Fibroblast of pulmonary artery (primary cell): ENCODE measurements at regions not wholly inside any gene's neighbourhood (a gene's known extent, or its start where the extent isn't known, plus 50 kb on each side); places are given as distances from the start of the nearest gene placed in this dataset.
A peak's percentile ranks its signal among the peaks of the same experiment; 100 is the strongest.

Experiments used
- DNase-seq: peaks from one replicate; pipeline ENCODE4 v3.0.0-alpha.2; 2010; ENCODE audit warnings: low read depth
- H3K4me3 ChIP-seq: replicated peaks from 2 replicates; pipeline ENCODE4 v1.5.1; 2011; ENCODE audit warnings: low read depth, mild to moderate bottlenecking, control low read depth, low read length, moderate library complexity
- TF ChIP-seq, protein P1 (sequence below): IDR thresholded peaks from 2 replicates; pipeline ENCODE4 v1.5.1; 2011; ENCODE audit warnings: mild to moderate bottlenecking, control low read depth, low read length, inconsistent platforms; ENCODE audit errors: missing control alignments

DNA sequence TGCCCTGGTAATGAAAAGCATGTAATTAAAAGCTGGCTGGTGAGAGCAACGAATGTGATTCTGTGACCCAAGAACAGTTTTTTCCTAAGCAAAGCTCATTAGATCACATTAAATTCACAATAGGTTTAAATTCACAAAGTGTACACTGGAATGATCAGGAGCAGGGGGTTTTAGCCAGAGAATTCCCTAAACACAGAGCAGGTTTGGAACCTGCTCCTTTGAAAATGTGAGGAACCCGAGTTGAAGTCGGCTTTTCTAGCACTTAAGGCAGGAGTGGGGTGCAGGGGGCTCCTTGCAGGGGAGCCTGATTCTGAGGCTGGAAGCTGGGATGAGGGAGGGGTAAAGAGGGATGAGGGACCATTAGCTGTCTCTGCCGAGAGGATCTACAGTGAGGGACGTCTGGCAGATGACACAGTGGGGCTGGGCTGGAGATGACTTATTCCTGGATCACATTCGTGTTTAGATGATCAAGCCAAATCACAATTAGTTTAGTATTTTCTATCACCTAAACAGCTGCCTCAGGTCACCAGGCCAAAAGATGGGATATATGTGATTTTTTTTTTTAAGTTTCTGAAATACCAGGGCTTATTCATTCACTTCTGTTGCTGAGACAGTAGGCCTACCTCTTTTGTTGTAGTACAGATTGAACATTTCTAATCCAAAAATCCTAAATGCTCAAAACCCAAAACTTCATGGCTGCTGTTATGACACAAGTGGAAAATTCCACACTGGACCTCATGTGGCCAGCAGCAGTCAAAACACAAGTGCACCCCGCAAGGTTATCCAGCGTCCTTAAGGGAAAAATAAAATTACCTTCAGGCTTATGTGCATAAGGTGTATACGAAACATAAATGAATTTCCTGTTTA lies 93.1 kb upstream of the HIVEP1 start:
- TF ChIP-seq, protein P1, sequence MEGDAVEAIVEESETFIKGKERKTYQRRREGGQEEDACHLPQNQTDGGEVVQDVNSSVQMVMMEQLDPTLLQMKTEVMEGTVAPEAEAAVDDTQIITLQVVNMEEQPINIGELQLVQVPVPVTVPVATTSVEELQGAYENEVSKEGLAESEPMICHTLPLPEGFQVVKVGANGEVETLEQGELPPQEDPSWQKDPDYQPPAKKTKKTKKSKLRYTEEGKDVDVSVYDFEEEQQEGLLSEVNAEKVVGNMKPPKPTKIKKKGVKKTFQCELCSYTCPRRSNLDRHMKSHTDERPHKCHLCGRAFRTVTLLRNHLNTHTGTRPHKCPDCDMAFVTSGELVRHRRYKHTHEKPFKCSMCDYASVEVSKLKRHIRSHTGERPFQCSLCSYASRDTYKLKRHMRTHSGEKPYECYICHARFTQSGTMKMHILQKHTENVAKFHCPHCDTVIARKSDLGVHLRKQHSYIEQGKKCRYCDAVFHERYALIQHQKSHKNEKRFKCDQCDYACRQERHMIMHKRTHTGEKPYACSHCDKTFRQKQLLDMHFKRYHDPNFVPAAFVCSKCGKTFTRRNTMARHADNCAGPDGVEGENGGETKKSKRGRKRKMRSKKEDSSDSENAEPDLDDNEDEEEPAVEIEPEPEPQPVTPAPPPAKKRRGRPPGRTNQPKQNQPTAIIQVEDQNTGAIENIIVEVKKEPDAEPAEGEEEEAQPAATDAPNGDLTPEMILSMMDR: no peak
- no peak overlapping the region for H3K4me3 ChIP-seq
- DNase-seq: no peak

DNA sequence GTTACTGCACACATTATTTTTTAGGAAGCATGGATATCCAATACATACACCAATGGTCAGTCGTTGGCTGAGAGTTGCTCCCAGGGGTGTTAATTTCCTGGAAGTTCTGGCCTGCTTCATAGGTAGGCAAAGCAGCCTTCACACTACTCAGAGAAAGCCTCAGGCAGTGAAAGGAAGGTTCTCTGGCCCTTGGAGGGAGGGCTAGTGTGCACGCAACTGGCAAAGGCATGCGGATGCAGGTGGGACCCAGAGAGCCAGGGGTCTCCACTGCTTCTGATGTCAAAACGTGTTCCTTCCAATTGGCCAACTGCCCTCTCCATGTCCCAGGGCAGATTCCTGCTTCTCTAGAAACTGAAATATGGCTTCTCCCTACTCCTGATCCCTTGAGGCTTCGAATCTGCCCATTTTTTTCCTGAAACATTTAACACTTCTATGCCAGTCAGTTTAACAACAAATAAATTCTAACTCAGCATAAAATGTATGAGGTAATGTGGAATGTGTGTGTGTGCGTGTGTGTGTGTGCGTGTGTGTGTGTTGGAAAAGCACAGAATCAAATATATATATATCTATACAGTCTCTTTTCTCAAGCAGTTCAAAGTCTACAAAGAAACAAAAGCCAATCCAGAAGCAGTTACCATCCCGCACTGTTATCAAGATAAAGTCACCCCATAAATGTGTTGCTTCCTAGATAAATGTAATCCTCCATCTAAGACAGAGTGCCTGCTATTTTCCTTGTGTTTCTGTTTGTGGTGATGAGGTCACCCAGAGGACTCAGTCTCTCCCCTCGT lies 94.0 kb upstream of the HIVEP1 start:
- TF ChIP-seq, protein P1: no peak
- DNase-seq: peak; percentile 56
- no peak overlapping the region for H3K4me3 ChIP-seq

DNA sequence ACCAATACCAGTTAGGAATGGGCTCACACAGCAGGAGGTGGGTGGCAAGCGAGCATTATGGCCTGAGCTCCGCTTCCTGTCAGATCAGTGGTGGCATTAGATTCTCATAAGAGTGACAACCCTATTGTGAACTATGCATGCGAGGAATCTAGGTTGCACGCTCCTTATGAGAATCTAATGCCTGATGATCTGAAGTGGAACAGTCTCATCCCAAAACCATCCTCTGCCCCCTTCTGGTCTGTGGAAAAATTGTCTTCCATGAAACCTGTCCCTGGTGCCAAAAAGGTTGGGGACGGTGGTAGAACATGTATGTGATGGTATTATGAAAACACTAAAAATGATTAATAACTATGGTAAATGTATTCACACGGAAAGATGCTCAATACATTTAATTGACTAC lies 99.7 kb upstream of the HIVEP1 start:
- no peak overlapping the region for H3K4me3 ChIP-seq
- no peak for DNase-seq
- TF ChIP-seq, protein P1: no peak

DNA sequence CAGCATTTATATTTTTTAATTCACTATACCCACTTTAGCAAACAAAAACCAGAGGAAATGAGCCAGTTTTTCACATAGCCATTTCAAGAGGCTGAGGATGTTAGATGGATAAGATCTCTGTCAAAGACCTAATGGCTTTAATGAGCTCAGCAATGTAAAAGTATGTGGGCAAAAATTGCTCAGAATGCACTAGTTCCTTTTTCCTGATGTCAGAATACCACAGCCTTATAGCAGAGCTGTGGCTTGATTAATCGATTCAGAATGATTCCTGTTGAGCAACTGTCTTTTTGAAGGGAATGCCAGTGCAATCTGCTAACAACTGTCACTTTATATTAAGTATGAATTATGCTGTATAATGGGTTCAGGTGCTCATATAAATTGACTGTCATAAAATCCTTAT lies 100.6 kb upstream of the HIVEP1 start:
- peak; percentile 24 for DNase-seq
- H3K4me3 ChIP-seq: no peak overlapping the region
- TF ChIP-seq, protein P1: no peak

DNA sequence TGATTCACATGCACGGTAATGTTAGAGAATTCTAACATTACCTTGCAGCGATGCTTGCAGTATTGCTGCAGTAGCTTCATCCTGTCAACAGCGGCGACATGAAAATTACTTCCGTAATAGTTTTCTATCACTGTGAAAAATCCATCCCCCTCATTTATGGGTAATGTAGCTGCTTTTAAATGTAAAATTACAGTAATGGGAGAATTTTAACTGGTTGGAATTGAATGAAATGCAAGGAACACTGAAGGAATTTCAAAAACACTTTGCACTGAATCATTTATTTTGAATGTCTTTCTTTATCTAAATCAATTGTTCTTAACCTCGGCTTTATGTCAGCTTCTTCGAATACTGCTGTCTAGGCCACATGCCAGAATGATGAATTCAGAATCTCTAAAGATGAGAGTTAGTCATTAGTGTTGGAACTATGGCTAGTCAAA lies 102.4 kb upstream of the HIVEP1 start:
- TF ChIP-seq, protein P1: no peak
- H3K4me3 ChIP-seq: no peak overlapping the region
- DNase-seq: peak; percentile 89

DNA sequence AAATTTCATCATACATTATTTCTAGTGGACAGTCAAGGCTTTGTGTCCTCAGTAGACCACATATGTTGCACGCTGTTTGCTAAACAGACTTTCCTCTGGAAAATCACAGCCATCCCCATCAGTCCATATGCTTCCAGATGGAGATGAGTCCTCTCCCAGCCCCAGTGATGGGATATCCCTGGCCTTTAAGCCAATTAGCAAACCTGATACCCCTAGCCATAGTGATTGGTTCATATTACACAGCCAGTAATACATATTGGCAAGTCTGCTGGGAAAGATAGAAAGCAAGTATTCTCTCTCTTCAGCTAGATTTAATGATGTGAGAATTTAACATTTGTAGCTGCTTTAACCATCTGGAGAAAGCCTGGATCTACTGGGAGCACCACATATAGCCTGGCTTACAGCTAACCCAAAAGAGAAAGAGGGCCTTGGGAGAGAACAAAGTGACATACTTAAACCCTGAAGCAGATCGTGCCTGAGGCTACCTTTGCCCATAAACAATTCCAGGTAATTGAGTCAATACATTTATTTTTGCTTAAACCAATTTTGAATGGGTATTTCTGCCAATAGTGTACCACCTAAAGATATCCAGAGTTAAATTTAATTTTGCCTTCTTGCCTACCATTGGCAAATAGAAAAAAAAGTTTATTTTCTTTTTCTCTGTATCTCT lies 103.5 kb upstream of the HIVEP1 start:
- no peak overlapping the region for H3K4me3 ChIP-seq
- no peak for DNase-seq
- TF ChIP-seq, protein P1: no peak
